GM19452 (cell line): ENCODE measurements at regions not wholly inside any gene's neighbourhood (a gene's known extent, or its start where the extent isn't known, plus 50 kb on each side); places are given as distances from the start of the nearest gene placed in this dataset.

Experiments
- ATAC-seq: cut with Tn5 transposase; IDR thresholded peaks from one replicate; pipeline ENCODE4 v1.9.1; 2021; ENCODE audit not compliant: unreplicated experiment

GRCh38 chr20:48102931-48103660, 317.8 kb upstream of the SULF2 start:
- ATAC-seq: no peak

GRCh38 chr20:48102076-48102787, 317.0 kb upstream of the SULF2 start:
- no peak for ATAC-seq

GRCh38 chr20:48100483-48100882, 315.2 kb upstream of the SULF2 start:
- no peak for ATAC-seq

GRCh38 chr20:48098866-48099265, 313.6 kb upstream of the SULF2 start:
- ATAC-seq: no peak

- no peak for ATAC-seq
Observed at GRCh38 chr20:48098099-48098498, 312.8 kb upstream of the SULF2 start.

- no peak for ATAC-seq
Observed at GRCh38 chr20:48096957-48097890, 311.9 kb upstream of the SULF2 start.

GRCh38 chr20:48096212-48096875, 311.1 kb upstream of the SULF2 start:
- ATAC-seq: no peak

- no peak for ATAC-seq
Observed at GRCh38 chr20:48094944-48095343, 309.7 kb upstream of the SULF2 start.

GRCh38 chr20:48094196-48094749, 309.0 kb upstream of the SULF2 start:
- ATAC-seq: no peak

GRCh38 chr20:48092596-48093280, 307.5 kb upstream of the SULF2 start:
- ATAC-seq: no peak

- no peak for ATAC-seq
Observed at GRCh38 chr20:48090784-48091183, 305.5 kb upstream of the SULF2 start.

GRCh38 chr20:48090314-48090713, 305.0 kb upstream of the SULF2 start:
- no peak for ATAC-seq

- no peak for ATAC-seq
Observed at GRCh38 chr20:48080583-48080982, 295.3 kb upstream of the SULF2 start.

- ATAC-seq: no peak
Observed at GRCh38 chr20:48079028-48079427, 293.7 kb upstream of the SULF2 start.

GRCh38 chr20:48076747-48077146, 291.5 kb upstream of the SULF2 start:
- no peak for ATAC-seq

GRCh38 chr20:48076247-48076646, 291.0 kb upstream of the SULF2 start:
- no peak for ATAC-seq

- no peak for ATAC-seq
Observed at GRCh38 chr20:48075591-48076174, 290.4 kb upstream of the SULF2 start.

GRCh38 chr20:48070991-48071652, 285.8 kb upstream of the SULF2 start:
- ATAC-seq: no peak

GRCh38 chr20:48069596-48069995, 284.3 kb upstream of the SULF2 start:
- ATAC-seq: no peak
